ENCODE measurements at regions not wholly inside any gene's neighbourhood (a gene's known extent, or its start where the extent isn't known, plus 50 kb on each side); places are given as distances from the start of the nearest gene placed in this dataset.
"Not testable (repeated sequence)": the region's sequence is repeated elsewhere in the genome, so short reads cannot be mapped to it uniquely, and the experiment has no call there.

DNA sequence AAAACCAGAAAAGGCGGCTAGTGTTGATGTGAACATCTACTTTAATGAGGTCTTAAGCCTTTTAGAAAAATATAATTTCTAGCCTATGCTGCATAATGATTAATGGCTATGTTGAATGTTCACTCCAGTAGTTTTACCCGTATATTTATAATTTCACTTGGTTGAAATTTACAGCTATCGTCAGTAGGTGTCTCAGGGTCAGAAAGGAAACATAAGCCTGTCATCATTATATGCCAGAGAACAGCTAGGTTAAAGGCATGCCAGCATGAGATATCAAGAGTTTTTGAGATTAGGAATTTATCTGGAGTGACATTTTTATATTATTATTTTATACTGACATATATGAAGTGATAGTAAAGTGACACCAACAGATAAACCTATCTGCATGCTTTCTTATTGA lies 904.1 kb downstream of the OTOL1 start:
- Histone ChIP-seq H3K23me2 (ENCODE audit: insufficient read length, low read depth, low read length, poor library complexity, severe bottlenecking) (no peaks in the 10 kb centered on the region), H3K4ac (ENCODE audit: low read depth, low read length) (no peak overlapping the region), H2AK5ac (ENCODE audit: insufficient read length, low read length) (no peak overlapping the region), H4K8ac (replicated peaks; ENCODE audit: insufficient read length, low read depth, low read length) (no peak overlapping the region), H3K27me3 (ENCODE audit: insufficient read depth, low read length) (no peaks in the 10 kb centered on the region), H2AFZ (ENCODE audit: low read length) (no peak overlapping the region), H2BK120ac (ENCODE audit: low read depth, low read length, poor library complexity, severe bottlenecking) (no peak overlapping the region), H3K4me1 (ENCODE audit: insufficient read depth, low read length) (no peaks in the 10 kb centered on the region), H3K9ac (ENCODE audit: extremely low read depth, insufficient read length, low read length) (no peak overlapping the region), H4K5ac (ENCODE audit: insufficient read length, low read depth, low read length) (no peak overlapping the region), H3K79me1 (ENCODE audit: insufficient read depth, low read depth, low read length, poor library complexity, severe bottlenecking) (no peaks in the 10 kb centered on the region), H3K56ac (ENCODE audit: insufficient read length, low read depth, low read length) (no peak overlapping the region), H3K14ac (ENCODE audit: insufficient read depth, low read length) (no peak overlapping the region), H2BK20ac (ENCODE audit: low read depth, low read length, poor library complexity, severe bottlenecking) (no peak overlapping the region), H2BK12ac (ENCODE audit: insufficient read length, low read depth, low read length) (no peak overlapping the region), H3K27ac (ENCODE audit: insufficient read length, low read depth, low read length) (no peak overlapping the region), H4K20me1 (ENCODE audit: control insufficient read depth, insufficient read depth, insufficient read length) (no peaks in the 10 kb centered on the region), H2BK15ac (ENCODE audit: low read depth, low read length) (no peak overlapping the region), H3K79me2 (ENCODE audit: insufficient read depth, low read length) (no peaks in the 10 kb centered on the region), H3T11ph (ENCODE audit: low read length) (no peak overlapping the region), H3K4me2 (ENCODE audit: insufficient read depth, insufficient read length, low read length) (no peak overlapping the region), H3K23ac (ENCODE audit: insufficient read length, low read depth, low read length) (no peak overlapping the region), H3K9me3 (ENCODE audit: control insufficient read depth, low read depth, low read length) (no peaks in the 10 kb centered on the region), H2BK5ac (ENCODE audit: insufficient read length, low read length) (no peak overlapping the region), H3K18ac (ENCODE audit: insufficient read length, low read depth, low read length) (no peak overlapping the region), H4K91ac (ENCODE audit: insufficient read length, low read depth, low read length) (no peak overlapping the region)
- Mint-ChIP-seq H3K27ac (no peak overlapping the region), H3K4me3 (no peak overlapping the region), H3K36me3 (ENCODE audit: insufficient read depth in 1 of 3, low read depth in 3 of 3) (no peaks in the 10 kb centered on the region; a peak in 4 of 7 replicates), H3K27me3 (ENCODE audit: low read depth) (no peaks in the 10 kb centered on the region), H3K9me3 (peaks cover 0 to 10% of the 10 kb centered on the region in 2 experiments; a peak in 2 of 5 replicates), H3K4me1 (no peaks in the 10 kb centered on the region)
- DNase-seq: no peak
- WGBS (ENCODE audit: extremely low coverage, insufficient read length, low lambda C conversion rate): no CpG with 5 or more reads among the region's 3 CpGs
- TF ChIP-seq, protein P1, sequence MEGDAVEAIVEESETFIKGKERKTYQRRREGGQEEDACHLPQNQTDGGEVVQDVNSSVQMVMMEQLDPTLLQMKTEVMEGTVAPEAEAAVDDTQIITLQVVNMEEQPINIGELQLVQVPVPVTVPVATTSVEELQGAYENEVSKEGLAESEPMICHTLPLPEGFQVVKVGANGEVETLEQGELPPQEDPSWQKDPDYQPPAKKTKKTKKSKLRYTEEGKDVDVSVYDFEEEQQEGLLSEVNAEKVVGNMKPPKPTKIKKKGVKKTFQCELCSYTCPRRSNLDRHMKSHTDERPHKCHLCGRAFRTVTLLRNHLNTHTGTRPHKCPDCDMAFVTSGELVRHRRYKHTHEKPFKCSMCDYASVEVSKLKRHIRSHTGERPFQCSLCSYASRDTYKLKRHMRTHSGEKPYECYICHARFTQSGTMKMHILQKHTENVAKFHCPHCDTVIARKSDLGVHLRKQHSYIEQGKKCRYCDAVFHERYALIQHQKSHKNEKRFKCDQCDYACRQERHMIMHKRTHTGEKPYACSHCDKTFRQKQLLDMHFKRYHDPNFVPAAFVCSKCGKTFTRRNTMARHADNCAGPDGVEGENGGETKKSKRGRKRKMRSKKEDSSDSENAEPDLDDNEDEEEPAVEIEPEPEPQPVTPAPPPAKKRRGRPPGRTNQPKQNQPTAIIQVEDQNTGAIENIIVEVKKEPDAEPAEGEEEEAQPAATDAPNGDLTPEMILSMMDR (conservative IDR thresholded peaks at IDR 0.05): 0 out of 3 replicates have a peak, but pooled peaks have one; percentile 12

DNA sequence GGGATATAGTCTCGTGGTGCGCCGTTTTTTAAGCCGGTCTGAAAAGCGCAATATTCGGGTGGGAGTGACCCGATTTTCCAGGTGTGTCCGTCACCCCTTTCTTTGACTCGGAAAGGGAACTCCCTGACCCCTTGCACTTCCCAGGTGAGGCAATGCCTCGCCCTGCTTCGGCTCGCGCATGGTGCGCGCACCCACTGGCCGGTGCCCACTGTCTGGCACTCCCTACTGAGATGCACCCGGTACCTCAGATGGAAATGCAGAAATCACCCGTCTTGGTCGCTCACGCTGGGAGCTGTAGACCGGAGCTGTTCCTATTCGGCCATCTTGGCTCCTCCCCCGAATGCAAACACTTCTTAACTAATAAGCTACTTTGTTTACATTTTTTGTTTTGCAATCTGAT lies 914.9 kb downstream of the OTOL1 start:
- H3K23ac ChIP-seq (ENCODE audit: insufficient read length, low read depth, low read length); H3K27ac Mint-ChIP-seq; H3K4me2 ChIP-seq (ENCODE audit: insufficient read depth, insufficient read length, low read length); H3K23me2 ChIP-seq (ENCODE audit: insufficient read length, low read depth, low read length, poor library complexity, severe bottlenecking); H3K36me3 Mint-ChIP-seq (ENCODE audit: insufficient read depth in 1 of 3, low read depth in 3 of 3); H3K27me3 ChIP-seq (ENCODE audit: insufficient read depth, low read length); H3K4me1 Mint-ChIP-seq; H3K4me1 ChIP-seq (ENCODE audit: insufficient read depth, low read length); H3K27me3 Mint-ChIP-seq (ENCODE audit: low read depth); H3K56ac ChIP-seq (ENCODE audit: insufficient read length, low read depth, low read length); H3T11ph ChIP-seq (ENCODE audit: low read length); H2BK5ac ChIP-seq (ENCODE audit: insufficient read length, low read length); H4K8ac ChIP-seq (replicated peaks; ENCODE audit: insufficient read length, low read depth, low read length); H3K9me3 Mint-ChIP-seq; H3K9ac ChIP-seq (ENCODE audit: extremely low read depth, insufficient read length, low read length); H3K79me1 ChIP-seq (ENCODE audit: insufficient read depth, low read depth, low read length, poor library complexity, severe bottlenecking); H2AK5ac ChIP-seq (ENCODE audit: insufficient read length, low read length); H4K20me1 ChIP-seq (ENCODE audit: control insufficient read depth, insufficient read depth, insufficient read length); H2BK15ac ChIP-seq (ENCODE audit: low read depth, low read length); H3K79me2 ChIP-seq (ENCODE audit: insufficient read depth, low read length); H3K18ac ChIP-seq (ENCODE audit: insufficient read length, low read depth, low read length); H4K5ac ChIP-seq (ENCODE audit: insufficient read length, low read depth, low read length); H3K14ac ChIP-seq (ENCODE audit: insufficient read depth, low read length); H4K91ac ChIP-seq (ENCODE audit: insufficient read length, low read depth, low read length); H2BK120ac ChIP-seq (ENCODE audit: low read depth, low read length, poor library complexity, severe bottlenecking); H2BK12ac ChIP-seq (ENCODE audit: insufficient read length, low read depth, low read length); H3K27ac ChIP-seq (ENCODE audit: insufficient read length, low read depth, low read length); H3K4ac ChIP-seq (ENCODE audit: low read depth, low read length); H2AFZ ChIP-seq (ENCODE audit: low read length); DNase-seq; H2BK20ac ChIP-seq (ENCODE audit: low read depth, low read length, poor library complexity, severe bottlenecking); H3K9me3 ChIP-seq (ENCODE audit: control insufficient read depth, low read depth, low read length): not testable (repeated sequence)
- no CpG with 5 or more reads among the region's 23 CpGs for WGBS (ENCODE audit: extremely low coverage, insufficient read length, low lambda C conversion rate)
- H3K4me3 Mint-ChIP-seq: peak overlapping the region in 1 of 2 experiments; percentile 27; a peak in 1 of 5 replicates

Measured in H9 (cell line).